Pancreas (tissue), 10 donors: ENCODE measurements at regions not wholly inside any gene's neighbourhood (a gene's known extent, or its start where the extent isn't known, plus 50 kb on each side); places are given as distances from the start of the nearest gene placed in this dataset.

Experiments
- ATAC-seq, 4 donors: fragments of 200-7000 bp; cut with Tn5 transposase; one replicate each; pipeline versions ENCODE4 v1.8.0 to v1.9.1; 2020; ENCODE audit warnings: mild to moderate bottlenecking in 4 of 4, moderate library complexity in 4 of 4
- DNase-seq, 6 donors: peaks; one replicate each; pipeline ENCODE4 v3.0.0-alpha.2; 2020
- FAIRE-seq: peaks from 2 replicates; lab custom pipeline; 2012; peaks lifted over from hg19 to GRCh38; lab: Jason Lieb, UNC
- H3K27ac ChIP-seq, 4 donors: fragments of 200-600 bp; sonication (generic); 1 replicate in 3 of 4; 2 replicates in 1 of 4; pipeline versions ENCODE4 v1.5.0 to v1.8.0; 2020
- H3K27me3 ChIP-seq, 4 donors: fragments of 200-600 bp; one replicate each; pipeline ENCODE4 v1.8.0; 2021
- H3K36me3 ChIP-seq, 3 donors: fragments of 200-600 bp; sonication (generic) in 1 of 3; one replicate each; pipeline versions ENCODE4 v1.5.0 to v1.8.0; 2020 to 2021
- H3K4me1 ChIP-seq, 3 donors: fragments of 200-600 bp; one replicate each; pipeline ENCODE4 v1.8.0; 2021
- H3K4me3 ChIP-seq, 4 donors: fragments of 200-600 bp; sonication (generic) in 2 of 4; one replicate each; pipeline versions ENCODE4 v1.5.0 to v1.8.0; 2020 to 2021
- H3K9me3 ChIP-seq, 4 donors: fragments of 200-600 bp; one replicate each; pipeline ENCODE4 v1.8.0; 2021
- WGBS, 2 donors: extraction: QIAGEN DNeasy Blood & Tissue Kit; methylation state at CpG; one replicate each; pipeline ENCODE4 v1.1.7; 2013; 5-methylcytosine and 5-hydroxymethylcytosine counted together
- intact Hi-C, 3 donors: fragments of 100-400 bp; cut with DNase I; formaldehyde crosslinking; loops; one replicate each; pipeline versions ENCODE4 v1.11.1 to v1.14.2; 2022
- TF ChIP-seq, protein P1 (sequence below), 4 donors: fragments of 200-600 bp; sonication (generic) in 3 of 4; IDR thresholded peaks; one replicate each; pipeline versions ENCODE4 v1.5.0 to v1.8.0; 2021; ENCODE audit warnings: antibody characterized with exemption in 4 of 4
- donor health status: healthy with polysubstance abuse.
- donor health status: DM: no; HTN: no; CAD: no; lungs with moderate emphysema.
- donor health status: DM: no; HTN: no; CAD: no.
- donor health status: control.
- donor health status: control.
- donor health status: Bipolar disorder and iron deficiency.
- donor health status: DM: yes; HTN: yes; CAD: no.
- donor health status: DM: no; HTN: no; CAD: no.
- donor health status: DM: no; HTN: no; CAD: no.
- donor health status: DM: yes; HTN: yes; CAD: no.

- TF ChIP-seq, protein P1, sequence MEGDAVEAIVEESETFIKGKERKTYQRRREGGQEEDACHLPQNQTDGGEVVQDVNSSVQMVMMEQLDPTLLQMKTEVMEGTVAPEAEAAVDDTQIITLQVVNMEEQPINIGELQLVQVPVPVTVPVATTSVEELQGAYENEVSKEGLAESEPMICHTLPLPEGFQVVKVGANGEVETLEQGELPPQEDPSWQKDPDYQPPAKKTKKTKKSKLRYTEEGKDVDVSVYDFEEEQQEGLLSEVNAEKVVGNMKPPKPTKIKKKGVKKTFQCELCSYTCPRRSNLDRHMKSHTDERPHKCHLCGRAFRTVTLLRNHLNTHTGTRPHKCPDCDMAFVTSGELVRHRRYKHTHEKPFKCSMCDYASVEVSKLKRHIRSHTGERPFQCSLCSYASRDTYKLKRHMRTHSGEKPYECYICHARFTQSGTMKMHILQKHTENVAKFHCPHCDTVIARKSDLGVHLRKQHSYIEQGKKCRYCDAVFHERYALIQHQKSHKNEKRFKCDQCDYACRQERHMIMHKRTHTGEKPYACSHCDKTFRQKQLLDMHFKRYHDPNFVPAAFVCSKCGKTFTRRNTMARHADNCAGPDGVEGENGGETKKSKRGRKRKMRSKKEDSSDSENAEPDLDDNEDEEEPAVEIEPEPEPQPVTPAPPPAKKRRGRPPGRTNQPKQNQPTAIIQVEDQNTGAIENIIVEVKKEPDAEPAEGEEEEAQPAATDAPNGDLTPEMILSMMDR (IDR thresholded peaks at IDR 0.05), result no peak
- no peak for DNase-seq
- Histone ChIP-seq H3K4me1 (no peaks in the 10 kb centered on the region), H3K27me3 (no peaks in the 10 kb centered on the region), H3K4me3 (no peak overlapping the region), H3K9me3 (no peaks in the 10 kb centered on the region), H3K27ac (no peak overlapping the region), H3K36me3 (no peaks in the 10 kb centered on the region)
- no peak for ATAC-seq
- no peak for FAIRE-seq
- 57 to 68% methylated on average over 1 of the region's 1 CpG for WGBS, 2 donors
- intact Hi-C loops, result no loop called here
Measured at GRCh38 chr6:105926318-105926717, 159.8 kb upstream of the PRDM1 start.

GRCh38 chr6:105925706-105926105 lies 160.4 kb upstream of the PRDM1 start:
- WGBS, 2 donors, result 92 to 99% methylated on average over 3 of the region's 3 CpGs
- intact Hi-C loops, result no loop called here

DNA sequence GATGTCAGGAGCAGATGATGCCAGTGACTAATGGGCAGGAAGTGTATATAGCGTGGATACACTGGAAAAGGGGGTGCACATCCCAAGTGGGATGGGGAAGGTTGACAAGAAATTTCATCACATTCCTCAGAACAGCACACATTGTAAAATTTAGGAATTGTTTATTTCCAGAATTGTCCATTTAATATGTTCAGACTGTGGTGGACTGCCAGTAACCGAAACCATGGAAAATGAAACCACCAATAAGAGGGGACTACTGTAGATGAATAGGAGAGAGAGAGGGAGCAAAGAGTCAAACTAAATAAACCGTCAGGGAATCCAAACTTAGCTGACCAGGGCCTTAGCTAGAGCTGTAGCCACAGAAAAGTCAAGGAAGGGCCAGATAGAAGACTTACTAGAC lies 164.4 kb upstream of the PRDM1 start:
- DNase-seq, result no peak
- intact Hi-C loops, result no loop called here
- TF ChIP-seq, protein P1 (IDR thresholded peaks at IDR 0.05), result no peak
- Histone ChIP-seq H3K27ac (no peak overlapping the region), H3K27me3 (no peaks in the 10 kb centered on the region), H3K9me3 (no peaks in the 10 kb centered on the region), H3K4me3 (no peak overlapping the region), H3K4me1 (peaks cover 3 to 4% (median 3%) of the 10 kb centered on the region in 3 donors), H3K36me3 (no peaks in the 10 kb centered on the region)
- WGBS, 2 donors, result 69 to 74% methylated on average over 3 of the region's 3 CpGs
- no peak for ATAC-seq
- FAIRE-seq, result no peak

More at GRCh38 chr6:105925706-105926105, 160.4 kb upstream of the PRDM1 start:
- Histone ChIP-seq H3K27ac (no peak overlapping the region), H3K4me1 (no peaks in the 10 kb centered on the region), H3K27me3 (no peaks in the 10 kb centered on the region), H3K4me3 (no peak overlapping the region), H3K36me3 (no peaks in the 10 kb centered on the region), H3K9me3 (no peaks in the 10 kb centered on the region)
- DNase-seq (no peak), ATAC-seq (no peak), FAIRE-seq (no peak)
- TF ChIP-seq, protein P1 (IDR thresholded peaks at IDR 0.05), result no peak

GRCh38 chr6:105920071-105920470 lies 166.1 kb upstream of the PRDM1 start:
- Histone ChIP-seq H3K9me3 (no peaks in the 10 kb centered on the region), H3K27me3 (no peaks in the 10 kb centered on the region), H3K27ac (no peak overlapping the region), H3K4me1 (peaks cover 3 to 8% (median 4%) of the 10 kb centered on the region in 3 donors), H3K4me3 (no peak overlapping the region), H3K36me3 (no peaks in the 10 kb centered on the region)
- intact Hi-C loops, result no loop called here
- TF ChIP-seq, protein P1 (IDR thresholded peaks at IDR 0.05), result no peak
- no peak for FAIRE-seq
- no peak for DNase-seq
- ATAC-seq, result no peak
- 85% methylated on average over 2 of the region's 2 CpGs for WGBS, 2 donors

- no peak for DNase-seq
- H3K4me1 ChIP-seq, result peaks cover 3 to 8% (median 4%) of the 10 kb centered on the region in 3 donors
- 37 to 38% methylated on average over 2 of the region's 2 CpGs for WGBS, 2 donors
- no peaks in the 10 kb centered on the region for H3K36me3 ChIP-seq
- intact Hi-C loops, result no loop called here
- H3K27ac ChIP-seq, result no peak overlapping the region
- H3K27me3 ChIP-seq, result no peaks in the 10 kb centered on the region
- no peaks in the 10 kb centered on the region for H3K9me3 ChIP-seq
- TF ChIP-seq, protein P1 (IDR thresholded peaks at IDR 0.05), result no peak
- ATAC-seq, result peak; percentile 55 to 81 (median 69)
- no peak overlapping the region for H3K4me3 ChIP-seq
- no peak for FAIRE-seq
Measured at GRCh38 chr6:105917038-105917695, 169.0 kb upstream of the PRDM1 start.
